GM21360 (cell line): ENCODE measurements at regions not wholly inside any gene's neighbourhood (a gene's known extent, or its start where the extent isn't known, plus 50 kb on each side); places are given as distances from the start of the nearest gene placed in this dataset.
A peak's percentile ranks its signal among the peaks of the same experiment; 100 is the strongest.

Source experiments
- ATAC-seq: cut with Tn5 transposase; IDR thresholded peaks from one replicate; pipeline ENCODE4 v1.9.1; 2021; ENCODE audit warnings: mild to moderate bottlenecking, moderate library complexity; ENCODE audit not compliant: unreplicated experiment

GRCh38 chr2:176753205-176753604, 459.4 kb upstream of the HNRNPA3 start:
- ATAC-seq = no peak

GRCh38 chr2:176753752-176754474, 458.7 kb upstream of the HNRNPA3 start:
- ATAC-seq = no peak

- ATAC-seq = no peak
Observed at GRCh38 chr2:176755537-176756135, 457.0 kb upstream of the HNRNPA3 start.

GRCh38 chr2:176758426-176758825, 454.2 kb upstream of the HNRNPA3 start:
- ATAC-seq = no peak

GRCh38 chr2:176760439-176760838, 452.2 kb upstream of the HNRNPA3 start:
- no peak for ATAC-seq

- ATAC-seq = no peak
Observed at GRCh38 chr2:176763130-176763529, 449.5 kb upstream of the HNRNPA3 start.

- ATAC-seq = peak; percentile 76
Observed at GRCh38 chr2:176763851-176764404, 448.7 kb upstream of the HNRNPA3 start.

- no peak for ATAC-seq
Observed at GRCh38 chr2:176764921-176765320, 447.7 kb upstream of the HNRNPA3 start.

- ATAC-seq = no peak
Observed at GRCh38 chr2:176766005-176766404, 446.6 kb upstream of the HNRNPA3 start.

GRCh38 chr2:176768185-176768584, 444.4 kb upstream of the HNRNPA3 start:
- no peak for ATAC-seq

GRCh38 chr2:176769021-176769420, 443.6 kb upstream of the HNRNPA3 start:
- no peak for ATAC-seq

GRCh38 chr2:176769499-176770370, 442.9 kb upstream of the HNRNPA3 start:
- no peak for ATAC-seq

- no peak for ATAC-seq
Observed at GRCh38 chr2:176772816-176773215, 439.8 kb upstream of the HNRNPA3 start.

- ATAC-seq = no peak
Observed at GRCh38 chr2:176774766-176775451, 437.7 kb upstream of the HNRNPA3 start.

GRCh38 chr2:176777262-176777661, 435.3 kb upstream of the HNRNPA3 start:
- ATAC-seq = no peak

GRCh38 chr2:176779917-176780316, 432.7 kb upstream of the HNRNPA3 start:
- no peak for ATAC-seq

GRCh38 chr2:176780348-176780747, 432.2 kb upstream of the HNRNPA3 start:
- ATAC-seq = no peak

- no peak for ATAC-seq
Observed at GRCh38 chr2:176781570-176782217, 430.9 kb upstream of the HNRNPA3 start.

GRCh38 chr2:176784633-176785200, 427.9 kb upstream of the HNRNPA3 start:
- ATAC-seq = no peak

GRCh38 chr2:176789751-176790150, 422.8 kb upstream of the HNRNPA3 start:
- no peak for ATAC-seq
